Endometrium (tissue), 2 donors: ENCODE measurements at regions not wholly inside any gene's neighbourhood (a gene's known extent, or its start where the extent isn't known, plus 50 kb on each side); places are given as distances from the start of the nearest gene placed in this dataset.
A peak's percentile ranks its signal among the peaks of the same experiment; 100 is the strongest.

Experiments used
- FAIRE-seq: peaks from 2 replicates; lab custom pipeline; 2012; peaks lifted over from hg19 to GRCh38; lab: Jason Lieb, UNC
- donor health status: control.
- donor health status: control.

DNA sequence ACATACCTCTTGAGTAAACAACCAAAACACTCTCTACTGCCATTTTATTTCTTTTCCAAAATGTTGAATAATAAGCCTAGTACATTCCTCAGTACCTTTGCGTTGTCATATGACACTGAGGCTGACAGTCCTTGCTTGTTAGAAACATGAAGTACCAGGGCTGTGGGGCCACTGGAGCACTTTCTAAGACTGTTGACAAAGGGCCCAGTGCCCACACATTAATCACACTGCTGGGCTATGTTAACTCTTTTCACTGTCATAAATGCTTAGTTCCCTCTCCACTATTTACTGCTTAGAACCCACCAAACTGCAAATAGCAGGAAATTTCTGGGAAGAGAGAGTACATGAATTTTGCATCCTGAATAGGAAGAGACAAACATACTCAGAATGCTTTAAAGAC lies 57.1 kb downstream of the FAM47B start:
- FAIRE-seq: no peak

DNA sequence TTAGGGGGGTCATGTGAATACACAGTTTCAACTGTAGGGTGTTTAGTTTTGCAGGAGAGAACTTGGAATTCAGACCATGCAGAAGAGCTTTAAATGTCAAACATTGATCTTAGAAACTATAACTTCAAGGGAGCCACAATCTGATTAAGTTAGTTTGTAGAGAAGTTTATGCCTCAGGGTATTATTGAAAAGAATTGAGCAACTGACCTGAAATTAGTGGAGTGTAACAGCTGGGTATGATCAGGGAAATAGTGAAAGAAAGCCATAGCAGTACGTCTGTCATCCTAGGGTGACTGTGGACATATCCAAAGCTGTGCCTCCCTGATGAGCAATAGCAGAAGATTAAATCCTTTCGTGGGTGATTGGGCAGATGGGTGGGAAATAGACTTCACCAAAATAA lies 63.8 kb downstream of the FAM47B start:
- FAIRE-seq: no peak

GRCh38 chrX:35015621-35016020 lies 73.0 kb downstream of the FAM47B start:
- FAIRE-seq: no peak

DNA sequence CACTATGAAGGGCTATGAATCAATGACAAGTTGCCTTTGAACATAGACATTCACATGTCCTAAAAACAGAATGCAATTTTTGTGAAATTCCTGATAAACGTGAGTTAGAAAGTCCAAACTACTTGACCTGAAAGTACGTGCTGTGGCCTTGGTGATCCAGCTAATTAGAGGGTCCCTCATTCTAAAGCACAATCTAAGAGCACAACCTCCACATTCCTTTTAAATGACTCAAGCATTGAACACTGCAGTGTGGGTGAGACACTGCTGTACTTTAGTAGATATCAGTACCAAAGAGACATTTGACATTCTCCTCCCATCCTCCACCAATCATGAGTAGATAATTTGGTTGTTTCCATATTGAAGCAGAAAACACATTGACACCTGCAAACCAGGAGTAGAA lies 73.5 kb downstream of the FAM47B start:
- FAIRE-seq: no peak

DNA sequence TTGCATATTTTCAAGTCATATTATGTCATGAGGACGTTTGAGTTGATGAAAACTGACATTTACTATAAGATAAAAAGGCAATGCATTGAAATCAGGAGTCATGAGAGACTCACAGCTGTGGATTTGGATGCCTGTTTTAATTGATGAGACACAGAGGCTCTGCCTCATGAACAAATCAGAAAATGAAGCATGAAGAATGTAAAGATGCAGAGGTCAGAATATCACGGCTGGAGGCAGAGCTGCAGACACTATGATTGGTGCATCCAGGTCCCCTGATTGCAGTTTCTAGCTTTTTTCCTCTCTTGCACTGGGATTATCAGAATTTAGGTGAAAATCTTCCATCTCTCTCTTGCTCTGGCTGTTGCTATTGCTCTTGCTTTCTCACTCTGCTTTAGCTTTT lies 74.7 kb downstream of the FAM47B start:
- FAIRE-seq: no peak

DNA sequence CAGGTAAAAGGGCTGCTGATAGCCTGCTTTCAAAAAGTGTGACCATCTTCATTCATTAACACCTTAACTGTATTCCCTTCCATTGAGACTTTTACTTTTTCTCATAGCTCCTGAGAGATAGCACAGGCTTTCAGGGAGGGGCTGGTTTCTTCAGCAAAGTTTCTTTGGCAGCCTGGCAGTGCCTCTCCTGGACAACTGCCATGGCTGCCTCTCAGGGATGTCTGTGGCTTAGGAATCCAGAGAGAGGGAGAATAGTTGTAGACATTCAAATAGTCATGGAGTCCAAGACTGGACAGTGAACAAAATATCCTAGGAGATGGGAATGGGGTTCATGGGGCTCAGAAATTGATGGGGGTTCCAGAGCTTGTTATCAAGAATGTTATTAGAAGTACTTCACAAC lies 81.1 kb downstream of the FAM47B start:
- no peak for FAIRE-seq

GRCh38 chrX:35025820-35026219 lies 83.2 kb downstream of the FAM47B start:
- FAIRE-seq: no peak

DNA sequence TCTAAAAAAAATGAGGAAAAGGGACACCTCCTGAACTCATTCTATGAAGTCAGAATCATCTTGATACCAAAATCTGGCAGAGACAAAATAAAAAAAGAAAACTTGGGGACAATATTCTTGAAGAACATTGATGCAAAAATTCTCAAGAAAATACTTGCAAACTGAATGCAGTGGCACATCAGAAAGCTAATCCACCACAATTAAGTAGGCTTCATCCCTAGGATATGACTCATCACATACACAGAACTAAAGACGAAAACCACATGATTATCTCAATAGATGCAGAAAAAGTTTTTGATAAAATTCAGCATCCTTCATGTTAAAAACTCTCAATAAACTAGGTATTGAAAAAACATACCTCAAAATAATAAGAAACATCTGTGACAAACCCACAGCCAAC lies 98.3 kb downstream of the FAM47B start:
- FAIRE-seq: no peak

DNA sequence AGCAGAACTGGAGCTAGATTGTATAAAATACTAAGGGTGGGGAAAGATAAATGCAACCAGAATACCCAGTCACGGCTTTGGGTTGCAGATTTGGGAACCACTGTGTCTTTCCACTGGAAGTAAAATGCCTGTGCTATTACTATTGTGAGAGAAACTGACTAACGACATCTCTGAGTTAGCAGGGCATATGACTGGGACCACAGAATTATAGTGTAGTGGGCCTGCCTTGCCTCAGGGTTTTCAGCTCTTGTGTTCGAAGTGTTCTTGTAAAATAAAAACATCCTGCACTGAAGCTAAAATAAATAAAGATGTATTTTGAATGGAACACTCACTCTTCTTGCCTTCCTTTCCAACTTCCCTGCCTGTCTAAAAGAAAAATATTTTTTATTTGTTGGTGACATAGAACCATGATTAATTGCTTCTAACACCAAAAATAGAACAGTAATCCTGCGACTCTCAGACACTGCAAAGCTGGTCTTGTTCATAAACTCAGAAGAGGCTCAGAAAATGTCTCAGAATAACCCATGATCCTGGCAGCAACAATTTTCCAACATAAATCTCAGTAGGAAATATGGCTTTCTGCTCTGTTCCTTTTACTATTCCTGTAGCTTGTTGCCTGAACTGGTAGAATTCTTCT lies 104.2 kb downstream of the FAM47B start:
- FAIRE-seq: no peak

DNA sequence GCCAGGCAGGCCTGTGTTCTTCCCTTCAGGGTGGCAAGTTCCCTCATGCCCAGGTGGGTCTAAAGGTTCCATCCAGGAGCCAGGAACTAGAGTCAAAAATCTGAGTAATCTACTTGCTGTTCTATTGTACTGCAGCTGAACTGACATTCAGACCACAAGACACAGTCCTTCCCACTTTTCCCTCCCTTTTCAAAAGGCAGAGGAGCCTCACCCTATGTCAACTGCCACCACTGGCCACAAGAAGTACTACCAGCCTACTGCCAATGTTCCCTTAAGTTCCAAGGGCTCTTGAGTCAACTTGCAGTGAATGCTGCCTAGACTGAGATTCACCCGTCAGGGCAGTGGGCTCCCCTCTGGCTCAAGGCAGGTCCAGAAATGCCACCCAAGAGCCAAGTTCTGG lies 133.5 kb downstream of the FAM47B start:
- FAIRE-seq: no peak

DNA sequence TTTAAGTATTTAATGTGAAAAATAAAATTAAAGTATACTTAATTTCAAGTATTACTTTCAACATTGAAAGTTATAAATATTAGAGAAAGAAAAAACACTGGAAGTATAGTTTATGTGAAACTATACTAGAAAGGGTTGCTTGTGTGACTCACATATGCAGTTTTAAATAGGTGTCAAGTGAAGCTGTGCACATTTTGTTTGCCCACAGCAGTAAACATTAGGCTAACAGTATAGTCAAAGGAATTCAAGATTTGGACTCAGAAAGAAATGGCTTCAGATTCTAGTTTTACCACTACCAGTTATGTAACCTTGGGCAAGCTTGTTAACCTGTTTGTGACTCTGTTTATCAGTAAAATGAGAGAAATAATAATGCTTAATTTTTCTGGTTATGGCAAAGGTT lies 148.2 kb downstream of the FAM47B start:
- no peak for FAIRE-seq

GRCh38 chrX:35098419-35098818 lies 155.8 kb downstream of the FAM47B start:
- no peak for FAIRE-seq

GRCh38 chrX:35101901-35102300 lies 159.3 kb downstream of the FAM47B start:
- FAIRE-seq: no peak

DNA sequence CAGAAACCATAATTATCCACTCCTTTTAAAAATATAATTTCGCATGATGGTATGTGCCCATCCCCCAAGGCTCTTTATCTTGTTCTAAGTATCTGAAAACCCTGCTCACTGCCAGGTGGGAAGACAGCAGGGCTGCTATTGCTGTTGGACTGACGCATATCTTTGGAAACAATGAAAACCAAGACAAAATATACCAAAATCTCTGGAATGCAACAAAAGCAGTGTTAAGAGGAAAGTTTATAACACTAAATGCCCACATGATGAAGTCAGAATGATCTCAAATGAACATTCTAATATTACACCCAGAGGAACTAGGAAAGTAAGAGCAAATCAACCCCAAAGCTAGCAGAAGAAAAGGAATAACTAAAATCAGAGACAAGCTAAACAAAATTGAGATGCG lies 162.0 kb downstream of the FAM47B start:
- FAIRE-seq: no peak

GRCh38 chrX:35115205-35115604 lies 172.6 kb downstream of the FAM47B start:
- no peak for FAIRE-seq

DNA sequence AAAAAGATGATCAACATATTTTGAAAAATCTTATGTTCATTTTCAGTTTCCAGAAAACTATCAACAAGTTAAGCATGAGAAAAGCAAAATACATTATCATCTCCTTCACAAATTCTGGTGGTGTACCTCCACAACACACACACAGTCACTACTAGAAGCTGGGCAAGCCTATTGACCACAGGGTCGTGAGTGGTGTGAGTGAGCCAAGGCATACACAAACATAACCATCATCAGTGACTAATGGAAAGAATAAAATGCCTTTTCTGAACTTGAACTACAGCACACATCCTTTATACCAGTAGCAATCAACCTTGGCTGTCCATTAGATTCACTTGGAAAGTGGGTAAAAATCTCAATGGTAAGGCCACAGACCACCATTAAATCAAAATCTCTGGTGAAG lies 180.2 kb downstream of the FAM47B start:
- no peak for FAIRE-seq

GRCh38 chrX:35149517-35149916 lies 206.9 kb downstream of the FAM47B start:
- no peak for FAIRE-seq

- no peak for FAIRE-seq
These were observed 207.5 kb downstream of the FAM47B start for GRCh38 chrX:35150052-35150451.

GRCh38 chrX:35150642-35151239 lies 208.1 kb downstream of the FAM47B start:
- FAIRE-seq: no peak

GRCh38 chrX:35166023-35166422 lies 223.4 kb downstream of the FAM47B start:
- FAIRE-seq: peak; percentile 77
